Activated T-cell treated with anti-CD3 and anti-CD28 coated beads for 24 hours (primary cell): ENCODE measurements at regions not wholly inside any gene's neighbourhood (a gene's known extent, or its start where the extent isn't known, plus 50 kb on each side); places are given as distances from the start of the nearest gene placed in this dataset.

Experiments
- DNase-seq: peaks from one replicate; pipeline ENCODE4 v3.0.0-alpha.2; 2020; ENCODE audit warnings: low read depth

DNA sequence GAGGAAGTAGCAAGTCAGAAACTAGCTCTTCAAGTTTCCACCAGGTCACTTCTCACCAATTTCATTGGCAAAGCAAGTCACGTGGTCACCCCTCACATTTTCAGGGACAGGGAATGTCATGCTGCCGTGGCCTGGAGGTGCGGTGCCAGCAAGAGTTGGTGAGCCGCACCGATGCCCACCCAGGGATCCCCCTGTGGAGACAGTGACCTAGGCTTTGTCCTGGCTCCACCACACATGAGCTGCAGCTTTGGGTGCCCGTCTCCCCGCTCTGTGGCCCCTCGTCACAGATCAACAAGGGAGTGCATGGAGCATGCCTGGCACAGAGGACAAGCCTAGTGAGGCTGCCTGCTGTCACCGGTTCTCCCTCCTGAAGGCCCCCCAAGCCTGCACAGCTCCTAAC, 226.7 kb upstream of the PPP2R2D start:
- no peak for DNase-seq

DNA sequence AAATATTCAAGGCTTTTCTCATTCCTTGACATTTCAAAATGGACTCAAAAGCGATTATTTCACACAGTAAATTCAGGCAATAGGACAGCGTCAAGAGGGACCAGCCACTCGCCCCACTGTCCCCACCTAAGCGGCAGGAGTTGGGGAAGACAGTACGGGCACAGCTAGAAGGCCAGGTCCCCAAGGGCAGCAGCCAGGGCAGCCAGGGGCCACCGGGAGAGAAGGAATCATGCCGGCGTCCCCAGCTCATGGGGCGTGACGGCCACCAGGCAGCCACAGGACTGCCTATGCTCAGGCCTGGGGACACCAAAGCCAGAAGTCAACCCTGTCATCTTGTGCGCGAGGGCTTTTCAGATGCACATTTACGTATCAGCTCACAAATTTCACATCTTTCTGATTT, 225.7 kb upstream of the PPP2R2D start:
- no peak for DNase-seq

DNA sequence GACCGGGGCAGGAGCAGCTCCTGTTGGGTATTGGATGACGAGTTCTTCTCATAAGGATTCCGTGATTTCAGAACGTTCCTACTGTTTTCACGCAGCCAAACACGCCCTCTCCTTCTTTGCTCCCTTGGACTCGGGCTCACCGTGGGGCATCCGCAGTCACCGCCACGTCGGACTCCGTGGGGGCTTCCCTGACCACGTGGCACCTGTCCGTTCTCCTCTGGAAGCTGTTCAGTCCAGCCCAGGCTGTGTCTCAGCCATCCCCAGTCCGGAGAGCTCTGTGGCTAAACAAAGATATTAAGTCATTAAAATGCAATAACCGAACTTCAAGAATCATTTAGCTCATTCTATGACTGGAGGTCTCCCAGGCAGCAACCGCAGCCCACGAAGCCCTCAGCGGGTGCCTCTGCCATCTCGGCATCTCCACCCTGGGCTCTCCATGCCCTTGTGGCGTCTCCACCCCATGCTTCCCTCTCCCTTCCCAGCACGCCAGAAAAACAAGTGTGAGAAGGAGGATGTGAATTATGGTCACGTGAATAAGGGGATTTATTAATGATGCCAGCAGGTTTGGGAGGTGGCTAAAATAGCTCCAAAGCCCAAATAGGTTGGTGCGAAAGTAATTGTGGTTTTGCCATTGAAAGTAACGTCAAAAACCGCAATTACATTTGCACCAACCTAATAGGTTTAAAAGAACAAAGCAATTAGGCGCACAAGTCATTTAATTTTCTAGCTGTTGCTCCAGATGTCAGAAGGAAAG, 224.6 kb upstream of the PPP2R2D start:
- DNase-seq: no peak

DNA sequence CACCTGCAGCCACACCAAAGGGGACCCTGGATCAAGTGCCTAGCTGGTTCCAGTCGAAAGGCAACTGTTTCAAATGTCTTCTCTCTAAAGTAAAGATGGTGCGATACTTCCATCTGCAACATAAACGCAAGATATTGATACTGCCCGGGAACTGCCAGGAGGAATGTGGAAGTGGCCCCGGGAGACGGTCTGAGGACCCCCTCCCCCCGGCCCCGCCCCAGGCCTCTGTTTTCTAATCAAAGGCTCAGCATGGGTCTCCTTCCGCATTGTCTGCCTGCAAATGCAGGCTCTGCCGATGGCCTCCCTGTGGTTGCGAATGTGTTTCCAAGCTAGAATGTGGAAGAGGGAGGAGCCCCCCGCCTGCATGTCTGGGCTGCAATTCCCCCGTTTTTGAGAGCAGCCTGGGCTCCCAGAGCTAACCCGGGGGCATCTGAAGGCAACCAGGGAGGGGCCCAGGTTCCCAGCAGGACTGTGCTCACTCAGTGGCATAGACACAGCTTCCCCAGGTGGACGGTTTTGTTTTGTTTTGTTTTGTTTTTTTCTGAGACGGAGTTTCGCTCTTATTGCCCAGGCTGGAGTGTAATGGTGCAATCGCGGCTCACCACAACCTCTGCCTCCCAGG, 223.9 kb upstream of the PPP2R2D start:
- no peak for DNase-seq

DNA sequence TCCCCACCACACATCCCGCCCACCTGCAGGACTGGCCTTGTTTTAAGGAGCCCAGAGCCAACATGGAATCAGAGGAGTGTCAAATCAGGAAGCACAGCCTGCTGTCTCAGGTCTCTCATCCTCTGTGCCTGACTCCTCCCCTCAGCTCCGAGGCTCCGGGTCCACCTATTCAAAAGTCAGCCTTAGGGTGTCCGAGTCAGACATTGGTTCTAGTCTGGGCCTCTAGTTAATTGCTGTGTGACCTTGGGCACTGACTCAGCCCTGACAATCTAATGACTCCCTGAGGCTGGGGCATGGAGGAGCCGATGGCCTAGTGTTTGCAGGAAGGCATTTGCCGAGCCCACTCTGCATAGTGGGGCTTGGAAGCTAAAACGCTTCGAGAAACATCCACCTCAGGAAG, 223.1 kb upstream of the PPP2R2D start:
- no peak for DNase-seq

DNA sequence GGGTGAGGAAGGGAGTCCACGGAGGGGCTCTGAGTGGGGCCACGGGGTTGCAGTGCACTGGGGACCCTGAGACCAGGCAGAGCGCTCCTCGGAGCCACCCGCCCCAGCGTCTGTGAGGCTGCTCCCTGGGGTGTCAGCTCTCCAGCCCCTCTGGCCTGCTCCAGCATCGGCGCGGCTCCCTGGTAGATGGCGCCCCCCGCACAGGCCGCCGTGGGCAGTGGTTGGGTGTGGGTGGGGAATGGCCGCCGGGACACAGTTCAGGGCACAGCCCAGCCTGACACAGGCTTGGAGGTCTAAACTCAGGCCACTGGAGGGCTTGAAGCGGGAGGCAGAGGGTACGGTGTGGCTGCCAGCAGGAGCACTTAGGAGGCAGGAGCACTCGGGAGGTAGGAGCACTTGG, 222.6 kb upstream of the PPP2R2D start:
- no peak for DNase-seq

DNA sequence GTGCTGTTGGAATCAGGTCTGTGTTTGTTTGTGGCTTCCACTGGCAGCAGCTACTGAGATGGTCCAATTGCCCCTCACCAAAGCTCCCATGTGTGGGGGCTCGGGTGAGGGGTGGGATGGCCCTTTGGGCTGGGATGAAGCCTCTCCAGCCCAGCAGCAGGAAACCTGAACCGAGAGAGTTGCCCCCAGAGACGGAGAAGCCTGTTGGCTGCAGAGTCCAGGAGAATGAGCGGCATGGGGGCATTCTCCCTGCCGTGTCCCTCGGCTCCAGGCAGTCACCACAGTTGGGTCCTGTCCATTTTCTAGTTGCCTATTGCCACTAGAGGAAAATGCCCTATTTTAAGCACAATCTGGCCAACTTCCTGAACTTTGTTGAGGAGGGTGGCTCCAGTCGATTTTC, 222.2 kb upstream of the PPP2R2D start:
- DNase-seq: no peak

DNA sequence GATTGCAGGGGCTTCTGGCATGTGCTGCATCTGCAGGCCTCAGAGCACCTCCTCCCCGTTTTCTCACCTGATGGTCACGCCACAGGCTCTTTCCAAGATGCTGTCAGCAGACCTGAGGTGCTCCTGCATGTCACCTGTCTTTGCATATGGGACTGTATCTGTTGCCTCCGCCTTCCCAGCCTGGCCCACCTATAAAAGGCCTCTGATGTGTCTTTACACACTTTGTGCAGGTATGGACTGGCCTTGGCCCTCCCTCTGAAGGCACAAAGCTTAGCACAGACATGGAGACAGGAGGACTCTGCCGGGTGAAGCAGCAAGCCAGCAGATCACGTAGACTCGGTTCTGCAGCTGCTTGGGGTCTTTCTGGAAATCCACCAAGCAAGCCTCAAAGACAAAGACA, 220.9 kb upstream of the PPP2R2D start:
- no peak for DNase-seq

DNA sequence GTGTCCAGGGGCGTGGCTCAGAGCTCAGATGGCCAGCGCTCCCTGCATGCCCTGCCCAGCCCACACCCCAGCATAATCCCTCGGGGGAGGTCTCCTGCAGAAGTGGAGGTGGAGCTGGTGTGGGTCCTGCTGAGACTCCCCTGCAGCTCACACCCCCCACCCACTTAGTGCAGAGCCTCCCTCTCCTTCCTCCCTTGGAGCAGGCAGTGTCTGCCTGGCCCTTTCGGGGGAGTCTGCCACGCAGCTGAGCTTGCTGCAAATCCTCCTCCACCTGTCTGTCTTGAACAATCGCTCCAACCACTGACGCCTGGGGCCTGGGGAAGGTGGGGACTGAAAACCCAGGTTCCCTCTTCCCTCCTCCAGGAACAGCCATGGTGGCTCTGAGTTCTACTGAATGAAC, 219.7 kb upstream of the PPP2R2D start:
- DNase-seq: no peak

DNA sequence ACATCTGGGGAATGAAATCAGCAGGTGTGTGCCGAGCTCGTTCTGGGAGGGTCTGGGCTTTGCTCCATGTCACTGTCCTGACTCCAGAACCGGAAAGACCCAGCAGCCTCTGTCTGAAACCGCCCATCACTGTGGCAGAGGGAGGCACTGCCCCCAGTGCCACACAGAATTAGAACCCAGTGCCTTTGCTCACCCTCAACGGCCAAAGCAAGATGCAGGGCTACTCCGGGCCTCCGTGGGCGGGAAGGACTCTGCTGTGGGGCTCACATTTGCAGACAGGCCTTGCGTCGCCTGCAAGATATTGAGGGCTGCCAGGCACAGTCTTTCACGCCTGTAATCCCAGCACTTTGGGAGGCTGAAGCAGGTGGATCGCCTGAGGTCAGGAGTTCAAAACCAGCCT, 219.2 kb upstream of the PPP2R2D start:
- DNase-seq: no peak

DNA sequence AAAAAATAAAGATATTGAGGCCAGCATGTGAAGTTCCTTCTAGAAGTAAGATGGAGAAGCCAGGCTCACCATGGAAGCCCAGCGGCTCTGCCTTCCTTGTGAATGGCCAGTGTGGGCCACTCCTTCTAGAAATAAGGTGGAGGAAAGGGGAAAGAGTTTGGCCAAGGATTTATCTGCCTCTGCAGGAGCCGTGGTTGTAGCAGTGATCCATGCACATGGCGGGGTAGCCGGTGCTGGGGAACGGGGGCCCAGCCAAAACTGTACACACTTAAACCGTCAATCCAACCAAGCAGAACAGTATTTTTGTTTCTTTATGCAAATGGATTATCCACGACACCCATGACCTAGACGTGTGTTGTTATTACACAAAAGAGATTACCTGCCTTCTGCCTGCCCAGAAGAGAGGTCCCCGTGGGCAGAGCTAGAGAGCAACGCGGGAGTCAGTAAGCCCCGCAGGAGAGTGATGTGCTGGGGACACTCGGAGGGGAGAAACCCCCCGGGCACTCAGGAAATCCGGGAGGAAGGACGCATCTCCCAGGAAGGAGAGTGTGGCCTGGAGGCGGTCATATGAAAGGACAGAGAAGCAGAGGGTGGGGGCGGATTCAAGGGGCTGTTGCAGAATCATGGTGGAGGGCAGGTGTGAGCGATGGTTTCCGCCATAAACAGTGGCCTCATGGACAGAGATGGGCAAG, 218.4 kb upstream of the PPP2R2D start:
- DNase-seq: no peak

DNA sequence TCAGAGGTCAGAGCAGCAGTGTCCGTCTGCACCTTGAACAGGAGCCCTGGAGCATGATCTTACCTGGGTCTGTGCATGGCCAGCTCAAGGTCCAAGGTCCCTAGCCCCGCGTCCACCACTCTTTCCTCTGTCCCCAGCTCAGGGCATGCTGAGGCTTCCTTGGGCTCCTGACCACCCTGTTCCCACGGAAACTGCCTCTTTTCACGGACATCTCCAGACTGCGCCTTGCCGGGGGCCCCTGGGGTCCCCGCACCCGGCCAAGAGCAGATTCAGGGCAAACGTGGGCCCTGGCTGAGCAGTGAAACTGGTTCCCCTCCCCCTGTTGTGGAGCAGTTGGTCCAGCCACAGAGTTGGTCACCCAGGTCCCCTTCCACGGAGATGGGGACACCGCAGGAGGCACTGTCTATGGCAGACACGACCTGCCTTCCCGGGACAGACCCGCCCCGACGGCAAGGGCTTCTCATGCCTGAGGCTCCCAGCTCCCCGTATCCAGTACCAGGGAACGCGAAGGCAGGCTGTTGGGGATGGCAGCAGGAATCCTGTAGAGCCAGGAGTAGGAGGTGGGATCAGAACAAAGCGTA, 217.4 kb upstream of the PPP2R2D start:
- no peak for DNase-seq

DNA sequence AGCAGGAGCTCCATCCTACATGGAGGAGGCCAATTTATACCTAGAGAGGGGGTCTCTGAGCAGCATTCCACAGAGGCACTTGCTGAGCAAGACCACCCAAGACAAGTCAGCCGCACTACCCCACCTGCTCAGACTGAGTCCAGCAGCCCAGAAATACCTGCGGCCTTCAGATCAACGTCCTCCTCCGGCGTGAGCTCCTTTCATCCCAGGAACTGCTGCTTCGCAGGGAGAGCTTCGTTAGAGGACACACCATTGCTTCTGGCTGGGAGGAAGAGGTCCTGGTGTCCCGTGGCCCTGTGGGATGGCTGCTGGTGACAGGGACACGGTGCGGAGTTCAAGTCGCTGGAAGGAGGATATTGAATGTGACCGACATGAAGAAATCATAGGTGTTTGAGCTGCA, 216.9 kb upstream of the PPP2R2D start:
- no peak for DNase-seq

DNA sequence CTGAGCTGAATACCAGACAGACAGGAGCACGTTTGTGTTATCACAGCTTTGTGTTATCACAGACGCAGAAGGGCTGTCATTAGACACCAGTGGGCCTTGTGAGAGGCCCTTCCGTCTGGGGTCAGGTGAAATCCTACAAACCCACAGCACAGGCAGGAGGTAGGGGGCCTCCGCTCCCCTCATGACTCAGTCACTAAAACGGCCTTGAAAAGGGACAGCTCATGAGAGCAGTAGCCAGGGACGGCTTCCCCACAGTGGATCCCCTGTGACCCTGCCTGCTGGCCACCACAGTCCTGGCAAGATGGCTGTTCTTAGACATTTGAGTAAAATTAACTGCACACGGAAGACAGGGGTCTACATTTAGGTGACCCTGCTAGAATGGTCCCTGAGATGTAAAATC, 215.8 kb upstream of the PPP2R2D start:
- no peak for DNase-seq

DNA sequence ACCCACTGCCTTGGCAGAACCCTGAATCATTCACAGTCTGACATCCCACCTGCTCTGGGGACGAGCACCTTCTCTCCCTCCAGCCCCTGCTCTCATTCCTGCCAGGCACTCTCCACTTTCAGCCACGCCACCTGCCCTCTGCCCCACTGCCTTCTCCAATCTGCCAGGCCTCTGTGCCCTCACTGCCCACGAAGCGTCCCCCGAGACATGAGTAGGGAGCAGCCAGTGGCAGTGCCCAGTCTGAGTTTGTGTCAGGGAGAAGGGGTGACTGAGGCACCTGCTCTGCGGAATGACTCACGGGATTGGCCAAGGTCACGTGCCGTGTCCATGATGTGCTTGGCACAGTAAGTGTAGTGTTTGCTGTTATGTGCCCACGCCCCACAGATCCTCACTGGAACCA, 215.2 kb upstream of the PPP2R2D start:
- DNase-seq: no peak

DNA sequence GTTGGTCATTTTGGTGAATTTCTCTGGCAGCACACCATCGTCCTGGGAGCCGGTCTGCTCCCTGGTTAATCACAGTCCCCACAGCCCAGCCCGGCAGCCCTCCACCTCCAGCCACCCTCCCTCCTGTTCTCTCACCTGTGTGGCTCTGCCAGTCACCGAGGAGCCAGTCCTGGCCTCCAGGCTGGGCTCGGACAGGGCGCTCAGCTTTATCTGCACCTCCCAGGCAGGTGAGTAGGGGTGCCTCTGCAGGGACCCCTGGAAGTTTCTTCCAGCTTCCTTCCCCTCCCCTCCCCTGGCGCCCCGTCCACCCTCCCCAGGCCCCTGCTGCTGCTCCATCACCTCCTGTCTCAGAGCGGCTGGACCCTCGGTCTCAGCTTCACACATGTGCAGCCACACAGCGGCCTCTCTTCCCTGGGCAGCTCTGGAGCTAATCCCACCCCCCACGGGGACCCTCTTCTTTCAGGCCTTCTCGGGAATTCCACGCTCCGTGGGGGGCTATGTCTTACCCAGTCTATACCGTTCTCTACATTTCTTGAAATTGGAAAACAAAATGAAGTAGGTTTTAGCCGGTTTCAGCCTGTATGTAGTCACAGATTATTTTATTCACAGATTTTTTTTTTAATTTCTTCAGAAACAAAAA, 213.9 kb upstream of the PPP2R2D start:
- DNase-seq: no peak

DNA sequence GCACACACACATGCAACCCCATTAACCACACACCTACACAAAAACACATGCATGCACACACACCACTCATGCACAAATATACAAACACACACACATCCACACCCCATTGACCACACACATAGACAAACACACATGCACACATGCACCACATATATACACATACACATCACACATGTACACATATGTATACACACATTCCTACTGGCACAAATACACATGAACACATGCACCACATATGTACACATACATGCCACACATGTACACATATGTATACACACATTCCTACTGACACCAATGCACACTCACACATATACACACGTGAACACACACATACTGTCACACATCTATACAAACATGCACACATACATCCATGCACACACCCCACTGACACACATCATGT, 212.5 kb upstream of the PPP2R2D start:
- DNase-seq: no peak

DNA sequence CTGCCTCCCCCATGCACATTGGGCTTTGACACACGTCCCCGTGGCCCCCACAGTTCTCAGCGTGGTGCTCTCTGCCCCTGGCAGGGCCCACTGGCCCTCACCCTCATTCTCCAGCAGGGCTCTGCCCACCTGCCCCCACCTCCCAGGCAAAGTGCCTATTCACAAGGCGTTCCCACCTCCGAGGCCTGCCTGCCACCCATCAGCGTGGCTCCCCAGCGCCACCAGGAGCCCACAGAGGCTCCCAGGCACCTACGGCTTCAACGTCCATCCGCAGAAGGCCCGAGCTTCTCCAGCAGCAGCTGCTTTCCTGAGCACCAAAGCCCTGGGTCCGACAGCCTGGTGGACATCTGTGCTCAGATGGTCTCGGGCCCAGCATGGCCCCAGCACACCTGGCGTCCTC, 211.8 kb upstream of the PPP2R2D start:
- no peak for DNase-seq

DNA sequence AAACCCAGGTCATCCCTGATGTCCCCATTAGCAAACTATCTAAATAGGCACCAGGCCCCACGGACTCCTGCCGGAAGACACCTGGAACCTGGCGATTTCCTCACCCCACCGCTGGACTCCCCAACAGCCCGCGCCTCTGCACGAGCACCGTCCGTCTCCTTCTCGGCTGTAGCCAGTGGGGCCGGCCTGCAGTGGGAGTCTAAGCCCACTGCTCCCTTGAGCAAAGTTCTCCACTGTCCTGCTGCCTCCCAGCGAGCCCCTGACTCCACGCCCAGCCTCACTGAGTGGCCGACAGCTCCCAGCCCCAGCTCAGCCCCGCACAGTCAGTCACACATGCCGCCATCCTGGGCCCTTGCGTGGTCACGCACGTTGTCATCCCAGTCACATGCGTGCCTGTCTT, 211.3 kb upstream of the PPP2R2D start:
- no peak for DNase-seq

DNA sequence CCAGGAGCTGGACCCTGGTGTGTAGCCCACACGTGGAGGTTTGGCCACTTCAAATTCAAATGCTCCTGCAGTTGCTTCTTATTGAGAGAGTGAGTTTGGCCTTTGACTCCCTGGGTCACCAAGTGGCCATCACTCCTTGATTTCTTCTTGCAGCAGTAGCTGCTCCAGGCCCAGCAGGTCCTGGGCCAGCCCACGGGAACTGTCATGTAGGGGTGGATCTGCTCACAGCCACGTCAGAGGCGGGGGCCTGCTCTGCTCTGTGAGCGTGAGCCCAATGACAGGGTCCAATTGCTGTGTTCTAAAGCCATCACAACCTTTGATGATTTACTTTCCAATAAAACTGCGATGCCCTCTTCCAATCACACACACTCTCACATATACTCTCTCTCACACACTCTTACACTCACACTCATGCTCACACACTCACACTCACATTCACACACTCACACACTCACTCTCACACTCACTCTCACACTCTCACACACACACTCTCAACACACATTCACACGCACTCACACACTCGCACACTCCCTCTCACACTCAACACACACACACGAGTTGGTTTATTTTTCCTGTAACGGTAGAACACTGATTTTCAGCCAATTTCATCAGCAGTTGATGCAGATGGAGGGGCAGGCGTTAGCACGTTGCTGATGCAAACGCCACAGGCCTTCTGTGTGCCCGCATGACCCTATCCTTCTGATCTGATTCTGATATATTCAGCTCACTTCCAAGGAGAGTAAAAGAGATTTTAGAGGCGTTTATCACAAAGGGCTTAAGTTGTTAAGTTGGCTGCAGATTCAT, 210.7 kb upstream of the PPP2R2D start:
- no peak for DNase-seq

DNA sequence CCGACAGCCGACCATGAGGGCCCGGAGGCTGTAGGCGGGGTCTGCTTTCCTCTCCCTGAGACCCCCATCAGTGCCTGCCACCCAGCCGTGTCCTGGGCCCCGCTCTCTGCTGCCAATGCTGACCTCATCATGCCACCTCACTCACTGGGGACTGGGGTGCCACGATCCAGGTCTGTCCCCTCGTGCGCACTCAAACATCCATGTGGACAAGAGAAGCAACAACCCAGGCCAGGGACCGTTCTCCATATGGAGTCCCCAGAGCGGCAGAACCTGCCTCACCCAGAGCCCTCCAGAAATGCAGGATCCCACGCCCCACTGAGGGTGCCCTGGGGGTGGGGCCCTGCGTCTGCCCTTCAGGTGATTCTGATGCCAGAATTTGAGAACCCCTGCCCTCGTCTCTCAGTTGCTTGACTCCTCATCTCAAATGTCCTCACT, 210.0 kb upstream of the PPP2R2D start:
- no peak for DNase-seq
